HG03108 (cell line): ENCODE measurements at regions not wholly inside any gene's neighbourhood (a gene's known extent, or its start where the extent isn't known, plus 50 kb on each side); places are given as distances from the start of the nearest gene placed in this dataset.

Source experiments
- ATAC-seq: cut with Tn5 transposase; IDR thresholded peaks from one replicate; pipeline ENCODE4 v1.9.1; 2021; ENCODE audit warnings: moderate library complexity; ENCODE audit not compliant: unreplicated experiment

DNA sequence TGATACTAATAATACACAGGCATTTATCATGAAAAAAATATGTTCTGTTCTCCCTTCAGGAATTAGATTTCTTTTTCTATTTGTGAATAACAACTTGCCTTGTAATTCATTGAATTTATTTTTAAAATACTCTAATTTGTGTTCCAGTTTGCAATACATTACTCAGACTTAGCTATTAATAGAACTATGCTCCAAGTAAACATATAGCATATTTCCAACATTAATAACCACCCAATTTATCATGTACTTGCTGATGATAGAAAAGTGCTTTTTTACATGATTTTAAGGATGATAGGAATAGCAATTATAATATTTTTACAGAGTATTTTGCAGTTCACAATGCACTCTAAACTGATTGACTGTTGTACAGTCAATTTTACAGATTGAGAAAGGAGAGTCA is 338.8 kb upstream of the SEMA3D start:
- ATAC-seq = no peak

DNA sequence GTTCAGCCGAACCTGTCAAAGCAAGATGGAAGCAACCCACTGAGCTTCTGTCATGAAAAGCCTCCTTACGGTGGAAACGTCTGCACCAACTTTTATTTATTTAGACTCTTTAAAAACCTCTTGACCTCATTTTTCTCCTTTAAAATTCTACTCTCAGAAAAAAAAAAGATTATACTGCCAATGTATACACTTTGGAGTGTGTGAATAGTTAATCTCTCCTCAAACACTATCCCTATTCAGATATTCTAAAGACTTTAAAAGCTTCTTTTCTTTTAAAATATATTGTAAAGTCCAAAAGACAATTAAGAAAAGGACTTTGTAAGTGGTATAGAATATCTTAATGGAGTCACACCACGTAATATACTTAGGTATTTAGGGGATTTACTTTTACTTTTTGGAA is 335.2 kb upstream of the SEMA3D start:
- no peak for ATAC-seq

DNA sequence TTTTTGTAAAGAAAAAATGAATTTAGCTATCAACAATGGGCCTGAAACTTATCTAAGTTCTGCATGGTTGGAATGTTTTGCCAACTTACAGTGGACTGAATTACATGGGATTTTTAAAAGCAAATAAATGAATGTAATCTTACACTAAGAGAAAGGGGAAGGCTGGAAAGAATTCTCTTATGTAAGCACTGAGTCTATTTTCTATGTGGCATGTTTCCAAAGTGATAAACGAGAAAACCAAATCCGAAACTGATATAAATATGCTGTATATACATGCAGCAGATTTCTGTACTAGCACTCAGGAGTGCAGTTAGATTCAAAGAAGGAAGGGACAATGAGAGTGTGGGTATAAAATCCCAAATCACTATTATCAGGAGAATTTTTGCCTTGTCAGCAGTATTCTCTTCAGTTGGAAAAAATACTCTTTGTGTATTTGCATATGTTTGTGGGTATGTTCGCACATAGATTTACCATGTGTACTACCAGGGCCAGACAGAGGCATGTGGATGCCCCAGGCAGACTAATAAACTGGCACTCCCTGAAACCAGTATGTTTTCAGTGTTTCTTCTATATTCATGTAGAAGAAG is 334.3 kb upstream of the SEMA3D start:
- ATAC-seq = no peak

DNA sequence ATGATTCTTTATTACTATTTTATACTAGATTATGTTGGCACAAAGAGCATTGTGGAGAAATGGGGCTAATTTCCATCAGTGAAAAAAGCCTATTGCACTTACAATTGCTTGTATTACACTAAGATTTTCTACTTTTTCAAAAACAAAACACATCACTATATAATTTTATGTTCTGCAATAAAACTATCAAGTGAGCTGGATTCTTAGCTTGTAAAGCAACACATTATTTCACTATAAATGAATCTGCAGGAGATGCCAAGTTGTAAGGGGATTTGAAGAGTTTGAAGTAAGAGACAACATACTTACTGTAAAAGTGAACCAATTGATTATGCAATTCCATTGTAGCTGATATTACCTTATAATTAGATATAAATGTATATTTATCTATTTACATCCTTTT is 333.3 kb upstream of the SEMA3D start:
- no peak for ATAC-seq

DNA sequence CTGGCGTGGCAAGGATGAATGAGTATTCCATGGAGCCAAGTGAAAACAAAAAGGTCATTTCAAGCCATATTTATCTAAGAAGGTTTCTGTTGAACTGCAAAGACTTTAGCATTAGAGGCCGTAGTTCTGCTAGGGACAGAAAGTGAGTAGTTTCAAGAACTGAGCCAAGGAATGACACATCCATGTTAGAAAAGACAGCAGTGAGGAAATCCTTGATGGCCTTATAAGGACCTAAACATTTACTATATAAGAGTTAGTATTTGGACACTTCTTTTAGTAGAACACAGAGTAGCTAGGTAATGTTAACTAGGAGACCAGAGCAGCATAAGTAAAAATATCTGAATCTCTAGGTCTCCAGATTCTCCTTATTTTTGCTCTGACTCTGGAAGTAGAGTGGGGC is 329.8 kb upstream of the SEMA3D start:
- ATAC-seq = no peak

DNA sequence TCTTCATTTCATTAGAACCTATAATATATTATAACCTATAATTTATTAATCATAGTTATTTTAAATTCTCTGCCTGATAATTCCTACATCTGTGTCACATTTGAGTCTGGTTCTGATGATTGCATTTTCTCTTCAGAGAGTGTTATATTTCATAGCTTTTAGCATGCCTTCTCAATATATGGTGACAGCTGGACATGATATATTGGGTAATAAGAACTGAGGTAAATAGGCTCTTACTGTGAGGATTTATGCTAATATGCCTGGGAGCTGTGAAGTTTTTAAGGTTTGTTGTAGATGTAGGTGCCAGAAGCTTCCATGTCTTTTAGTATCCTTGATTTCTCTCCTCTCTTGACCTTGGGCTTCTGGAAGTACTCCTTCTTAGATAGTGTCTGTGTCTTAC is 325.9 kb upstream of the SEMA3D start:
- ATAC-seq = no peak

DNA sequence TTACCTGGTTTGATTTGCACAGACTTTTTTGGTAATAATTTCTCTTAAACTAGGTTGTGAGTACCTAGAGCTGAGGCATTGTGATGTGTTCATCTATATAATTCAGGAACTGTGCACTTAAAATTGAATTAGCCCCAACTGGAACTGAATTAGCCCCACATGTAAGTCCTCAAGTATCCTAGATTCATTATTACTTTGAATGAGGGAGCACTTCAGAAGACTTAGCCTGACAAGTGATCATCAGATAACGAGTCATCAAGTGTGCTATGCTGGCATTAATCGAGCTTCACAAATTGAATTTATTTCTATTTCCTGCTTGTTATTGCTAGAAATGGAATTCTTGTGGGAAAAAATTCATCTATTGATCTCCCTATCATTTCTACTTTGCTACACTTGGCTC is 323.4 kb upstream of the SEMA3D start:
- no peak for ATAC-seq

DNA sequence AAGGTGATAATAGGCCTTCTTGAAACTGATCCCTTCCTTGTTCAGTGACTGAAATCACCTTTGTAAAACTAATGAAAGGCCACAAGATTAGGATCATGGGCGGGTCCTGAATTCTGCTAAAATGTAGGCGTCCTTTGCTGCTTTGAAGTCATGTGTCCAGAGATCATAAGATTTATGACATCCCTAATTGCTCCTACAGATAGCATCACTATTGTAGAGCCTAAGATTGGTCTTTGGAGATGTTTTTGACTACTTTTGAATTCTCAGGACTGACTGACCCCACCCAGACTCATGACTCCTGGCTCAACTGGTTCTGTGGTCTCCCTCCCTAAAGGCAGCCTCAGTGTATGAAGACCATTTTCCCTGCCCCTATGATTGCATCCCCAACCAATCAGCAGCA is 322.6 kb upstream of the SEMA3D start:
- ATAC-seq = no peak

DNA sequence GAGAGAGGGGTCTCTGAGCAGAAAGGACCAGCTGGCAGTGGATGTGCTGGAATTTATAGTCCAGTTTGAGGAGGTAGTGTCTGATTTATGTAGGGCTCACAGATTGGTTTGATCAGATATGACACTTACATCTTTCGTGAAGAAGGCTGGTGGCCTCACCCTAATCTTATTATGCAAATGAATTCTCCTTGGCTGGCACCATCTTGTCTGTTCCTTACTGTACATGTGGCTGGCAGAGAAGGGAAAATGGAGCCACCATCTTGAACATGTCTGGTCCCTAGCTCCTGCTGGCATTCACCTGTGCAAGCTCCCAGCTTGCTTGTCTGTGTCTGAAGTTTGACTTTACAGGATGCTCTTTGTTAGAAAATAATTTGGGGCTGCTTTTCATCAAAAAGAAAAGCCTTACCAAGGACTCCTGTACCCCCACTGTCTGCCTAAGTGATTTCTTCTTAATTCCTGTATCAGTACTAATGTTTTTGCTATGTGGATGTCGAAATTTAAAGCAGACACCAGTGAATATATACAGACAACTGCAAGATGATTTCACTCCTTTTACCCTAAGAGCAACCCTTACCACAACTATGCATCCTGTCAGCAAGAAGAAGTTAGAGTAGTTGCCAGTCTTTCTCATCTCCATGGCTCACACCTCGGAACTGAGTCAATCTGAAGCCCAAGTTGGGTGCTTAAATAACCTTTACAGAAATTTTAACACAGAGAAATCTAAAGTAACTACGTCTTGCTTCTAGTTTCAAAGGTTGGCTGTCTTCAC is 322.0 kb upstream of the SEMA3D start:
- no peak for ATAC-seq

DNA sequence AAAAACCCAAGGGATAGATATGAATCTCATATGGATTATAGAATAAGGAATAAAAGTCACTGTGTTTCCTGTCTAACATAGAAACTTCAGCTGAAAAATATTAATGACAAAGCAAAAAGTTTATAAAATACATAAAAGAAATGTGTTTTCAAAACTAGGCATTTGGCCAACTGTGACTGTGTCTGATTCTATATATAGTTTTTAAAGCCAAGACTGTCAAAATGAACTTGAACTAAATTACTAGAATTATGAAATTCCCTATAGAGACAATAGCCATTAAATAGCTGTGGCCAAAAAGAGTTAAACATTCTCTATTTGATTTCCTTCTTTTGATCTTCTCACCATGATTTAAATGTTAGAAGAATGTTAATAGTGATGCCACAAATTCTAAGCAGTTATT is 311.2 kb upstream of the SEMA3D start:
- no peak for ATAC-seq

DNA sequence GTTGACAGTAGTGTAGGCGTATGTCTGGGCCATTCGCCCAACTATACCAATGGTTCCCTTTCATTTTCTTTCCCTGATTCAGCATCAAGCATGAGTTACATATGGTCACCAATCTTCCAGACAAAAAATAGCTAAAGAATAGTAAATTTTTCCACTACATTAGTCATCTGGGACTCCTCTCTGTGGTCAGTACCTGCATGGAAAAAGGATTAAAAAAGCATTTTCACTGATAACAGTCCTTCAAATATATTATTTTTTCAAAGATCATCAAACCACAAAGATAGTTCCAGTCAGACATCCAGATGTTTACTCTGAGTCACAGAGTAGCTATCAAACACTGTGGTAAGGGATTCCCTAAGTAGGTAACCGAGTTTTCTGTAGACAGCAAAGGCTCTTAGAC is 302.6 kb upstream of the SEMA3D start:
- no peak for ATAC-seq

DNA sequence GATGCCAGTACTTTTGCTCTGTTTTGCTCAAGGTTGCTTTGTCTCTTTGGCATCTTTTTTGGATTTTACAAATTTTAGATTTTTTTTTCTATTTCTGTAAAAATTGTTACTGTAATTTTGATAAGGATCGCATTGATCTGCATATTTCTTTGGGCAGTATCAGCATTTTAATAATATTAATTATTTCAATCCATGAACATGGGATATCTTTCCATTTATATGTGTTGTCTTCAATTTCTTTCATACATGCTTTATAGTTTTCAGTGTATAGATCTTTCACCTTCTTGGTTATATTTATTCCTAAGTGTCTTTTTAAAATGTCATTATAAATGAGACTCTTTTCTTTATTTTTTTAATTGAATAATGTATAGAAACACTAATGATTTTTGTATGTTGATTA is 301.6 kb upstream of the SEMA3D start:
- no peak for ATAC-seq

DNA sequence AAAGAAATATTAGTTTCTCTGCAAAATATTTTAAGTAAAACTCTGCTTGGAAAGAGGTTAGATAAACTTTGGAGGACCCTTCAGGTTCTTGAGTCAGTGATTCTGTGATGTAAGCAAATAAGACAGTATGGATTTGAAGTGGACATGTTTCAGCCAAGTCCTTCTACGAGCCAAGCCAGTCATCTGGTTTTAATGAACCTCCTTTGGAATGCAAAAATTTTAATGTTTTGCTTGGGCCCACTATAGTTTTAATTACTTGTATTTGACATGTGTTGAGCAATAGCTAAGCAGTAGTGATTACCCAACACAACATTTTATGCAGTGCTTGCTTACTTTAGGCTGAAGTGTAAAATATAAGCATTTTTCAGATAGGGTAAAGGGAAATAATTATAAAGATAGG is 296.3 kb upstream of the SEMA3D start:
- no peak for ATAC-seq

DNA sequence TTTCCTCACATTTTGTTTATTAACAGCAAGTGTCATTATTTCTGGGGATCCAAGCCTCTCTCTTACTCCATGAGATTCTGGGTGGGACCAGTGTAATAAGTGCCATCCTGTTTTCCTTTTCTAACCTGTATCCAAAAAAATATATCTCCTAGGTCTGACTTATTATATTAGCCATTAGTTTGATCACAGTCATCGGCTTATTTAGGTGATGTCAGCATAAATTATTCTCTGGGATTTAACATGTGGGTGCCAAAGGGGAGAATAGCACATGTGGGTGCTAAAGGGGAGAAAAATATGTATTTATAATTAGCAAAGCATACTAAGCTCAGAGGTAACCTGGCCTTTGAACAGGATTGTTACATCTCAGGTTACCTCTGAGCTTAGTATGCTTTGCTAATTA is 293.8 kb upstream of the SEMA3D start:
- no peak for ATAC-seq

DNA sequence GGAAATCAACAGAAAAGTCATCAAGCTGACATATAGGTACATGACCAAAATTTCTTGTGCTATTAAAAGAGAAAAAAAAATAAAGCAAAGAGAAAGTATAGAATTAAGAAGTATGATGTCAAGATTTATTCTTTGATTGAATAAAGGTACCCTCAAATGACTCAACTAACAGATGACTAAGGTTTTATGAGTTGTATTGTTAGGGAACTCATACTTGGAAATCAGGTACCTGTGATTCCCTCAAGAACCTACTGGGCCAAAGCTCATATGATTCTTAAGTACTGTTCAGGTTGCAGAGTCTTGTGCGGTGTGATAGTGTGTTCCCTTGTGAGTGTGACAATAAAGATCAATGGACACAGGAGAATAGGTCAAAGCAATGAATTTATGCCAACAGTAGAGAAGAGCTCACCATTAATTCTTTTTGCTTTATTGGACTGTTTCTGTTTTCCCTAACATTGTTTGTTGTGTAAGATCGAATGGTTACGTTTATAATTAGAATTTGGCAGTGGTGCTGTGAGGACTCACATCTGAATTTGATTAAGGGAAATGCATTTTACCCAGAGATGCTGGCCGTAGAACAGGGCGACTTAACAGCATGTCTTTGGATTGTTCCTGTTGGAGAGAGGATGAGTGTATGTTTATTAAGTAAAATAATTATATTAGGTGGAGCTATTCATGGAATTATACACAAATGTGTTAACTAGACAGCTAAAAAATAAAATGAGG is 293.2 kb upstream of the SEMA3D start:
- no peak for ATAC-seq

DNA sequence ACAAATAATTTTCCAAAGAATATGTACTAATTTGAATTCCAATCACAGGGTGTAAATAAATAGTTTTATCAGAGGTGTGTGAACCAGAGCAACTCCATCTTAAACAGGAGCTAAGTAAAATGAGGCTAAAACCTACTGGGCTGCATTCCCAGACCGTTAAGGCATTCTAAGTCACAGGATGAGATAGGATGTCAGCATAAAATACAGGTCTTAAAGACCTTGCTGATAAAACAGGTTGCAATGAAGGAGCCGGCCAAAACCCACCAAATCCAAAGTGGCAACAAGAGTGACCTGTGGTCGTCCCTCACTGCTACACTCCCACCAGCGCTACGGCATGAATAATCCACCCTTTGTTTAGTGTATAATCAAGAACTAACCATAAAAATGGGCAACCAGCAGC is 291.7 kb upstream of the SEMA3D start:
- no peak for ATAC-seq

DNA sequence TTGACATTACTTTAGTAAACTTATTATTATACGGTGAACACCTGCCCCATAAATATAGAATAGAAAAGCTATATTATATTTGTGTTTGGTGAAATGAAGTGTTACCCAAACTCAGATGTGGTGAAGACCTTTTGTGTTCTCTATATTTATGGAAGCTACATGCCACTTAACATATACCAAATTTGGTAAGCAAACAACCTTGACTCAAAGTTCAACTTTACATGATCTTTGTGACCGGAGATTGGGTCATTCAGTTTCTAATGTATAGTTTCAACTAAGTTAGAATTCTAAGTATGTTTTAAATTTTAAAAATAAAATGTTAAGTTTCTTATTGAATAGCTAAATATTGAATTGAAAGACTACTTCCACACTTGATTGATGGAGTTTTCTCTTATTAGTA is 288.6 kb upstream of the SEMA3D start:
- ATAC-seq = no peak

DNA sequence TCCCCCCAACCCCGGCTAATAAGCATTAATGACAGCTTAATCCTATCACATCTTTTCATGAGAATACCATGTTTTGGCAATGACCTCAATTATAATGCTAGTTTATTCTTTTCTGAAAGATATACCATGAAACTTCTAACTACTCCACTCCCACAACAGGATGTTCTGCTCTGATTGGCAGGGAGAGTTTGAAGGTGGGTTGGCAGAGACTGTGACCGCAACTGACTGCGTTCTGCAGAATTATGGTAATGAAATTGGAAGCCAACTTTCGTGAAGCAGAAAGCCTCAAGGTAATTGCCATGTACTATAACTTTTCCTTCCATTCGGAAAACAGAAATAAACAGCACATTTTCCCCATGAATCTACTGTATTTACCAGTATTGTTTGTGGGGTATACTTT is 288.2 kb upstream of the SEMA3D start:
- ATAC-seq = no peak

DNA sequence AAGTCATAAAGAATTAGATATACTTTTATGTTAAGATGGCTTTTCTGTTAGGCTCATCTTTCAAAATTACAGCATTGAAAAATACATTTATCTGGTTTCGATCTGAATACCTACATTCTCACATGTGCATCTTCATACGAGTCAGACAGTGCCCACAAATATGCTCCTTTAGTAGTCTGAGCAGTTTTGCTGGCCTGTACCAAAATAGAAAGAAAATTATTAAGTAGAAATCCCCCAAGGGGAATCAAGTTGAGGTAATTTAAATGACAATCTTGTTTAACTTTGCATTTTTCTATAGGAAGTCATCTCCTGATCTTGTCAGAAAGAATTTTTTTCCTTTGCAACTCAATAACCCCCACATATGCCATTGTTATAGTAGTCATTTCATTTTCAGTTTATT is 287.4 kb upstream of the SEMA3D start:
- peak; percentile 58 for ATAC-seq

DNA sequence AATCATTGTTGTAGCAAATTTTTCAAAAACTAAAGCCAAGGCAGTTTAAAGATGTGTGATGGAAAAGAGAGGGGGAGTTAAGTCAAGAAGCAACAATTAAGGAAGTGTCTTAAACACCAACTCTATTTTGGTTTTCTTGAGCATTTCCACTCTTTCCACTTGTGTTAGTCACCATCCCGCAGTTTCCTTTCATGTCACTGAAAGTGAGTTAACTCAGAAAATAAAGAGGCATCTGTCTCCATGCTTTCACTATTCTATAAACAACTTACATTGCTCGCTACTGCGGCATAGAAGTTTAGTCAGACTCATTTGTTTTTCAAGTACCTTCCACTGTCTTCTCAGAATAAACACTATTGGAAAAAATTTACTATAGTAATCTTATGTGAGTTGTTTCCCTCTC is 284.9 kb upstream of the SEMA3D start:
- no peak for ATAC-seq

DNA sequence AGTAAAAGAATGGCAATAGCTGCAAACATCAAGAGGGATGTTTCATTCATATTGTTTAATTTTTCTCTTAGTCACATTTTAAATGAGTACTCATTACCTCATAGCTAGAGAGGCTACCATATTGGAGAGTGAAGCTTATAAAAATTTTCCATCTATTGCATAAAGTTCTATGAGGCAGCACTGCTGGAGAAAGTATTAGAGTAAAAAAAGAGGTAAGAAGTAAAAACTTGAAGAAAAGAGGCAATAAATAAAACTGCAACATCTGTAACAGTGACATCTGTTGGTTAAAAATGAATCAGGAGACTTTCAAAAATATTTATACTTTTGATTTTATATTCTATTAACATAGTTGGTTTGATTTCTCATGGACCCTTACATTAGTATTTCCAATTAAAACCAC is 284.5 kb upstream of the SEMA3D start:
- no peak for ATAC-seq

DNA sequence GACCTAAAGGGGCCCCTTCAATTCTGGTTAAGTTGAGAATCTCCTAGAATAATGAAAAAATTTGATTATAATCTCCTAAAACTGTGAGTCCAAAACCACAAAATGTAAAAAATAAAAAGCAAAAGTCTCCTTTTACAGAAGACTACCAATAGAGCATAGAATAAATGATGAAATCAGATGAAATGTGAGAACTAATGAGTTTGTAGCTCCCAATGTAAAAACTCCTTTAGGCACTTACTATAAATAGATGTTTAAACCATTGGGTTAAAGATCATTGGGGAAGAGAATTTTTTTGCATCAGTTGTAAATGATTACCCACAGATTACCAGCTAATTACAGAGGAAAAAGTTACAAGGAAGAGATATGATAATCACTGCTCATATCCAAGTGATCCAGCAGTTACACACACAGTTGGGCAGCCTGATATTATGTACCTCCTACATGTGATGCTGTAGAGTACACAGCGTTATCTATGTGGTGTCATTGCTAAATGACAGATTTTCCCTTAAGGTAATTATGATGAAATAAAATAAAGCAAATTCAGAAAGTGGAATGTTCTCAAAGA is 282.7 kb upstream of the SEMA3D start:
- no peak for ATAC-seq
